ENCODE measurements at regions not wholly inside any gene's neighbourhood (a gene's known extent, or its start where the extent isn't known, plus 50 kb on each side); places are given as distances from the start of the nearest gene placed in this dataset.
"Not testable (repeated sequence)": the region's sequence is repeated elsewhere in the genome, so short reads cannot be mapped to it uniquely, and the experiment has no call there.

DNA sequence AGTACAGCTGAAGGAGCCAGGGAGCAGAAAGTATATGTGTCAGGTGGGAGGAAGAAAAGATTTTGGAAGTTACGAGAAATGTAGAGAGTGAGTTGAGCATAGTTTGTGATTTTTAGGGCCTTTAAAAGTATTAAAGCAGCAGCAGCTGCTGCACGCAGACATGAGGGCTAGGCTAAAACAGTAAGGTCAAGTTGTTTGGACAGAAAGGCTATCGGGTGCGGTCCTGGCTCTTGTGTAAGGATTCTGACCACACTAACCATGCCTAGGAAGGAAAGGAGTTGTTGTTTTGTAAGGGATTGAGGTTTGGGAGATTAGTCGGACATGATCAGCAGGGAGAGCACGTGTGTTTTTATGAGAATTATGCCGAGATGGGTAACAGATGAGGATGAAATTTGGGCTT is 991.6 kb upstream of the WWC1 start:
- not testable (repeated sequence) for DNase-seq

DNA sequence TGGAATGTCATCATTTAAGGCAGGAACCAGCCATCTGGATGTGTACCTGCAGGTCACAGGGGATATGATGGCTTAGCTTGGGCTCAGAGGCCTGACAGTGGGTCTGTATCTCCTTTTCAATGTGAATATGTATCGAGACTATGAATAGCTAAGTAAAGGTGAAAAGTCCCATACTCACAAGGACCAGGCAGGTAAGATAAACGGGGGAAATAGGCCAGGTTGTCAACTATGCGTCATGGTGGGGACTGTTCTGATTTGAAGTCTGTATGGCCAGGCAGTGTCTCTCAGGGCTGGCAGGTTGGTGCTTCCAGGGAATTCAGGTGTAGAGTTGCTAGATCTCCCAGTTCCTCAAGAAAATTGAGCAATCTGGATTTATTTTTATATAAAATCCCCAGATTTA is 987.9 kb upstream of the WWC1 start:
- DNase-seq: no peak

DNA sequence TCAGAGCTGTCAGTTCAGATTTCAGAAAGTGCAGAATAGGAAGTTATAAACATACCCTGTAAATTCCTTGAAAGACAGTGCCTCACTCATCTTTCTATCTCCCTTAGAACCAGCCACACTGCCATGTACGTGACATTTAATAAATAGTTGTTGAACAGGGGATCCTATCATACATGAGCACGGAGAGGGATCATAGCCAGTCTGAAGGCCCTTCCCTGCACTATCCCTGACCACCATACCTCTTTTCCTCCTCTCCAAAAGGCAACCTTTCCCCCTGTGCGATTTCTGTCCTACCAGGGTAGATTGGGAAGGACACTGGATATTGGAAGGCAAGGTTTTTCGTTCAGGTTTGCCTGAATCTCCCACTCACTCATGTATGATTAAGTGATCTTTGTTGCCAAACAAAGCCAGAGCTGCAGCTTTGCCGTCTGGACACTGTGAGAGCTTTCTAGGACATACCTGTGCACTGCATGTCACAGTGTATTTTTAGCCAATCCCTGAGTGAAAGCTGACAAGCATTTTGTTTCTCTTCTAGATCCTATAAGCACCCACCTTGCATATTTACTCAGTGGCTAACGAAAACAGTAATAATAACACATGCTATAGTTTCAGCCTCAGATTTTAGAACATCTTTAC is 986.5 kb upstream of the WWC1 start:
- DNase-seq: no peak

DNA sequence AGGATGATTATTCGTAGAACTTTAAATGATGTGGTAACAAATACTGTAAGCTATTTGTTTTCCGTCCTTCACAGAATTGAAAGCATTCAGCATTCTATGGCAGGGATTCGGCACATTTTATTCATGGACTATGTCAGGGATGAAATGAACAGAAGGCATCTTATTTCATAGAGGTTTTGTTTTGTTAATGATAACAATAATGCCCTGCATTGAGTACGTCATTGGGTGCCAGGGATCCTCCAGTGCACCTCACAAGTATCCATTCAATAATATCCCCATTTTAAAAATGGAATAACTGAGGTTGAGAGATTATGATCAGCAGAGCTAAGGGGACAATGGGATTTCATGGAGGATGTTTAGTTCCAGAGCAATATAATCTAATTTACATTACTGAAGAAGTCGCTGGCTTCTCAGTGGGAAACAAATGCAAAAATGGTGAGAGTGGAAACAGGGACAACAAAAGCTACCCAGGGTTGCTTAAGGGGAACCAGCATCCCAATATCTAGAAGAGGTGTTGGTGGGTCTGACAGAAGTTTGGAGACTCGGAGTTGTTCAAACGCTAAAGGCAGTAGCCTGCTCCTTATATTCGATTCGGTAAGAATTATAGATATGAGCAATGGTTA is 985.7 kb upstream of the WWC1 start:
- no peak for DNase-seq

DNA sequence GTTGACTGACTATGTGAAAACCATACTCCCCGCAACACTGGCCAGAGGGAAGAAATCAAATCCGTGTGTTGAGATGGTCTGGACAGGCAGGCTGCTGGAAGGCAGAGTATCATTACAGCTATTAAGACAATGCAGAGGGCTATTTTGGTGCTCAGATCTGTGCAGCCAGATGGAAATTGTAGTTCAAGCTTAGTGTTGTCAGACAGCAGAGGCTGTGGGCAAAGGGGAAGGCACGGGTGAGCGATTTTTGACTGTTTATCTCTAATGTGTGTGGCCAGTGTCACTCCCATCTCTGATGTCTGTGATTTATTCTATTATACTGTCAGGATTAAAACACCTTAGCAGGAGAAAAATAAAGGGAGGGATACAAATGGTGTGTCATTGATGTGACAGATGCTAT is 984.4 kb upstream of the WWC1 start:
- no peak for DNase-seq

DNA sequence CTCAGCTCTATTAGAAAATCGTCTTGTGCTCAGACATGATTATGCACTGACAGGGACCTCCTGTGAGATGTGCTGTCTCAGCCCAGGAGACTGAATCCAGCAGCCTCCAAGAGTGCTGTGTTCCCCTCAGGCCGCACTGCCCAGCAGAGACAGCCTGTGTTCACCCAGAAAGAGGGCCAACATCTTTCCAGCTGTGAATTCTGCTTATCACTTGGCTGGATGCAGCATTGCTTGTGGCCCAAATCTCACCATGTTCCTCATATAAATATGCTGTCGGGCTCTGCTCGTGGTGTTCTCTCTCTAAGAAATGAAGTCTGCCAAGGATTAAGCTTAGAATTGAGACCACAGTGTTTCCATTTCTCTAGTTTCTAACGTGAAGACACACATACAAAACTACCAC is 983.0 kb upstream of the WWC1 start:
- no peak for DNase-seq

DNA sequence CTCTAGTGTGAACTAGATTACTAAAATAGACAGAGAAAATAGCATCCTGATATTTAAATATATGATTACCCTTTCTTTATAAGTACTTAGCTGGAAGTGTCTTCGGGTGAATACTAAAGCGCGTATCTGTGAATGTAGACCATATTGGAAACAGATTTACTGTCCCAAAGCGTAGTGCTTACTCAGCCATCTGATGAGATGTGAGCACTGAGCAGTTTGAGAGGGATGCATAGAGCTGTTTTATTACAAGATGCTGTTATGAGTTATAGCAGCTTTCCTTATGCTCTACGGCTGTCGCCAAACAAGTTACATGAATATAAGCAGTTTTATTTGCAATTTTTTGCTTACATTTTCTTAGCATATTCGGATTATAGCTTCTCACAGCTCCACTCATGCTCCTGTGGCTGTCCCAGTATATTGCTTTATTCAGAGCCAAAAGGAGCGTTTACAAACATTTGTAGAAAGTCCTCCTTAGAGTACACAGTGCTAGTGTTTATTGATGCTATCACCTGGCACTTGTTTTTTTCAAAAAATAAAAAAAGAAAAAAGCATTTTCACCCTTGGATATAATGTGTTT is 981.4 kb upstream of the WWC1 start:
- DNase-seq: no peak

DNA sequence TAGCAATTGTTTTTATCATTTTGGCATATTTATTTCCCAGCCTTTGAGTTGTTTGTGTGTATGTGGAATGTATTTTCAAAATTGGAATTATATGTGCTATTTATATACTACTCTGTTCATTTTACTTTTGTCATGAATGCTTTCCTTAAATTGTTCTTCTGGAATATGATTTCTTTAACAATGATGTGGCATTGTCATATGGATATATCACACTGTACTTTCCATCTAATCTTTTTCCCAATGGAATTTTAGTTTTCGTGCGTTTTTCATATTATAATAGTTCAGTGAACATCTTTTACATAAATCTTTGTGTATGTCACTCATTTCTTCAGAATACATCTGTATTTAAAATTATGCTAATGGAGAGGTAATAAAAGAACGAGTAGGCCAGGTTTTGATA is 980.1 kb upstream of the WWC1 start:
- DNase-seq: no peak

DNA sequence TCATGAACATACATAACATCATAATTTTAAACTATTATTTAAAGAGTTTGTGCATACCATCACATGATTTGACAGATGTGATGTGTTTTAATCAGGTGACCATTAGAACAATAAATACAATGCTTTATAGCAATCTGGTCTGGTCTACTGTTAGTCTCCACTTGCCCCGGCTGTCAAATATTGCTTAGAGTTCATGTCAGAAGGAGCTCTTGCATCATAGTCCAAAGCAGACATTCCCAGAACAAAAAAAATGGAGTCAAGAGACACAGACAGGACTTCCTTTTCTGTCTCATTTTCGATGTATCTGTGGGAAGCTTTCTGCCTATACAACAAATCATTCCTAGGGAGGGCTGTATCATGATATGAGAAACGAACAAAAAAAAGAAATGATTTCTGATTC is 979.2 kb upstream of the WWC1 start:
- DNase-seq: no peak

DNA sequence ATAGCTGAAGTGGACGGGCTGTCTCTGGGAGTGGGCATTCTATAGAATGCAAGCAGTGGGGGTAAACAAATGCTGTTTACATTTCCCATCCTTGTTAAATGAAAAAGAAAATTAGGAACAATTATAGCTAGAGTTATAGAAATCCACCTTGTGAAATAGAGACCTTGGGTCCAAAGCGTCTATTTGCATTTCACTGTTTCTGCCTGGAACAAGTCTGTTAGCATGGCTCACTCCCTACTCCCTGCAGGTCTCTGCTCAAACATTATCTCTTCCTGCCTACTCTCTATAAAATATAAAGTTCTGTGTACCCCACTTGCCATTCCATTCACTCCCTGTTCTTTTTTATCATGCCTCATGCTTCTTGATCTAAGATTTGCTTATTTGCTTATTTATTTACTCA is 975.7 kb upstream of the WWC1 start:
- DNase-seq: no peak

DNA sequence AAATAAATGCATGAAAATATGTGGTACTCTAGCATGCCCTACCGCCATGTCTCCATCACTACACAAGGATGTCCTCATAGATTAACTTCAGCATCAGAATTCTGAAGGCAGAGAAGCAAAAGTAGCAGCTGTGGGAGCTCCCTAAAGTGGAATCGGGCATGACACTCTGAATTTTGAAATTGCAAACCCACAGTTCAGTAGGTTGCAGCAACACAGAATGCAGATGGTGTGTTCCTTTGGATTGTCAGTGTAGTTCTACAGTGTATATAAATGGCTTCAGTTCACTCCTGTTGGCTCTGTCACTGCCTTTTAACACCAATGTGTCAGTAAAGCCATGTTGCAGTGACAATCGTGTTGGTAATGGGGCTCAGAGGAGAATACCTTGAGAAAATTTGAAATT is 973.6 kb upstream of the WWC1 start:
- DNase-seq: no peak

DNA sequence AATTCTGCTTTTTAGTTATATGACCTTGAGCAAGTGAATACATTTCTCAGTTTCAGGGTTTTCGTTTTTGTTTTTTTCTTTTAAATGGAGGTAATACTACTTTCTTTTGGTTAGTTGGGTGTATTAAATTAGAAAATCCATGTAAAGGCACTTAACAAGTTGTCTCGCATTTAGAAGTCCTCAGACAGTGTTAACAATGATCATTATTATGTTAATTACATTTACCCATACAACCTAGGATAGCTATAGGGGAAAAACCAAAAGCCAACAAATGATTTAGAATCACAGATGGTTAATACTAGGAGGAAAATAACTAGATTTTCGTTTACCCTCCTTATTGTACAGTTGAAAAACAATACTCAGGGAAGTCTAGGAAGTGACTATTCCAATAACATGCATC is 972.2 kb upstream of the WWC1 start:
- no peak for DNase-seq

DNA sequence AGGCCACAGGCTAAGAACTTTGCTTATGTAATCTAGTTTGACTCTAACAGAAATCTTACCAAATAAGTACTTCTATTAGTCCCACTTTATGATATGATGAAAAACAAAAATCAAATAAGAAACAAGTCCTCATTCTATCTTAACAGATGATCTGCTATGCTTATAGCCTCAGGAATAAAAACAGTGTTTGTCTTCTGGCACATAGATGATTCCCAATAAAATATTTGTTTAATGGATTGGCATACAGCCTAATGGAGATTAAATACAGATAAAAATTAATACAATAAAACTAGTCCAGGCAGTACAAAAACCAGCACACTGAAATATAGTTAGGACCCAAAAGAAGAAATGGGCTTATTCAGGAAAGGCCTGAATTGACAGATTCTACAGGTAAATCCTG is 971.4 kb upstream of the WWC1 start:
- DNase-seq: no peak

DNA sequence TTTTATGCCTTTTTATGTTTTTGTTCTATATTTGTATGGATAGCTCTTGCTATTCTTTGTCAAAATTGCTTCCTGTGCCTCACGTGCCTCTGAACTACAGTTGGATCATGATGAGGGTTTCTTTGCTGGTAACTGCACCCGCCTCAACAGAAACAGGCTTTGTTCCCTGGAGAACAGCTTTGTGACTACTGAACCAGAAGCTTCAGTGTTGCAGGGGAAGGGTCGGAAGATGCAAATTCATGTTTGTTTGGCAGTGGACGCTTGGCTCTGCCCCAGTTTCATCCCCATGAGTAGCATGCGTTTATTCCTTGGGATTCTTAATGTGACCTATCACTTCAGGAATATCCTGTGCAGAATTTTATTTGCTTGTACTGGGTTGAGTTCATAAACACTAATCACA is 959.1 kb upstream of the WWC1 start:
- DNase-seq: no peak

DNA sequence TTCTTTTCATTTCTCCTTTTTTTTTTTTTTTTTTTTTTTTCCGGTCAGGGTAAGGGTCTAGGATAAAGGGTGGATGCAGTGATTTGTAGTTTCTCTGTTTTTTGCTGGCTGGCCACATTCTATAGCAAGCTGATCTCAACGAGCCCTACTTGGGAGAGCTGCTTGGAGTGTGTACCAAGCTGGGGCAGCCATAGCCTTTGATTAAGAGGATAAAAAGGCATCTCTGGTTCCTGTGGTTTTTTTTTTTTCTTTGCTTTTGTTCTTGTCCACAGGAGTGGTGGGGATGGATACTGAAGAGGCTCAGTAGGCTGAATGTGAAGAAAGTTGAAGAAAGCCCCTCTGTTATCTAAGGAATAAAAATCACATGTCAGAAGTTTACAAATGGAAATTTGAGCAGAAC is 955.3 kb upstream of the WWC1 start:
- no peak for DNase-seq

DNA sequence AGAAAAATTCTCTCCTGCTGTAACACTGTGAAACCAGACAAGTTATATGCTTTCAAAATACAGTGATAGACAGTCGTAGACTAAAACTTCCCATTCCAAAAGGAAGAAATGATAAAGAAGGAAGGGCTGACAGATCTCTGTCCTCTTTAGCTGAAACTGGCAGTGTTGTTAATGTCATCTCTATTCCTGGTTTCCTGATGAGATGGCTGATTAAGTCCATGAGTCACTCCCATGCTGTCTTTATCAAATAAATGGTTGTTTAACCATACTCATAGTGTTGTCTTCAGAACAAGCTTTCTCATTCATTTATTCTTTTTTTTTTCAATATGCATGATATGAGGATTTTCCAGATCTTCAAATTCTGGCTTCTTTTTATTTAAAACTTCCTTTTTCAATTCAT is 952.2 kb upstream of the WWC1 start:
- no peak for DNase-seq

DNA sequence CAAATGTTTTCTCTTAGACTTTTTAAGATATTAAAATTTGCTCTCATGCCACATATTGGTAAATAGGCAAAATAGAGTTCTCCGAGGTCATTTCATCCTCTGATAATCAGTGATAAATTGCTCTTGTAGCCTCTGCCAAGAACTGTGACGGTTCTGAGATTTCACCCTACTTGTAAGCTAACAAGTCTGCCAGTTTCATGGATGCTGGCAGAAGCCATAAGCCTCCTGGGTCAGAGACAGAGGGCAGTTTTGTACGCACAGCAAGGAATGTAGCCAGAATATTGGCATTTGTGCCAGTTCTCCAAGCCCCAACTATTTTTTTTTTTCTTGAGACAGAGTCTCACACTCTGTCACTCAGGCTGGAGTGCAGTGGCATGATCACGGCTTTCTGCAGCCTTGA is 945.0 kb upstream of the WWC1 start:
- no peak for DNase-seq

DNA sequence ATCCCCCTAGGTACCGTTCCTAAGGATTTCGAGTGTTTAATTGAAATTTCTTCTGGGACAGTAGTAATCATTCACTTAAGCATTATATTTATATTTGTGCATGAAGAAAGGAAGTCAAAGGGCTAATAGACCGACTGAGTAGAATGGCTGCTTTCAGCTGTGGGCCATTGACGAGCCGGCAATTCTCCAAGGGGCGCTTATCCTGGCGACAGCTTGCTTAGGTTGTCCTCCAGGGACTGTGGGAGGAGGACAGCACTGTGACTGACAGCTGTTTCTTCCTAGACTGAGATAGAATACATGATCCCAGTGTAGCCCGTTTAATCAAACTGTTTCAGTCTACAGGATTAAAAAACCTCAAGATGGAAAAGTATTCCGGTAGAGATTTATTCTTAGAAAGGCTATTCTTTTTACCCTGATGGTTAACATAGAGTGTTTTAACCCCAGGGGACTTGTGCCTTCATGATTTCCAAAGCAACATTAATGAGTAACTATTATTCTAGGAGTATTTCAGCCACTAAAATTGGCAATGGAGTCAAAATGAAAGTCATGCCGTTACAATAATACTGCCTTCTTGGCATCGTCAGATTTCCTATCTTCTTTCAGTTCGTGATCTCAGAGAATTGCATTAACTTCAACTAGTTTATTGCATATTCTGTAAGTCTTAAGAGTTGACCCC is 943.1 kb upstream of the WWC1 start:
- DNase-seq: no peak

DNA sequence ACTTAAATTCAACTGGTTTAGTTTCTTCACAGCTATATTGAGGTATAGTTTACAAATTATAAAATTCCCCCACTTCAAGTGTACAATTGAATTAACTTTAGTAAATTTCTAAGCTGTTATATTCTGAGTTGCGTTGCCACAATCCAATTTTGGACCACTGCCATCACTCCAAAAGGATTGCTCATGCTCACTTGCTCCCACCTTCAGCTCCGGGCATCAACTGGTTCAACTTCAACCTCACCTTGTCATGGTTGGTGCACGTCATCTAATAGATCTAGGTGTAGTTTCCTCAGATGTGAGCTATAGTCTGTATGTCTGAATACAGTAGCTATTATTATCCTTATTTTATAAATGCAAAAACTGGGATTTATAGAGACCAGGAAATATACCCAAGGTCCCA is 942.5 kb upstream of the WWC1 start:
- no peak for DNase-seq

DNA sequence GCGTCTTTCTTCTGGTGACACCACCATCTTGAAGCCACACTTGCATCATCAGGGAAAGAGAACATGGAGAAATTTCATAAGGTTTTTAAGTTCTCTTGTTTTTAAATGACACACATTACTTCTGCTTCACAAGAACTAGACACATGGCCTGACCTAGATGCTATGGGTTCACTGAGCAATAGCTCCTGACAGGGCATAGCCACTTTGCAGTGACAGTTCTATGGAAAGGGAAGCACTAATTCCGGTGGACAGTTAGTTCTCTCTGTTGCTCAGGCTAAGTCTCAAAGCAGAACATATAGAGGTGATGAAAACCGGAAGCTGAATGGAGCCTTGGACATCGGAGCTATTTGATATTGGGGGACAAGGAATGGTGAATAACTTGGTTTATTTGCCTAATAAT is 940.1 kb upstream of the WWC1 start:
- DNase-seq: no peak

DNA sequence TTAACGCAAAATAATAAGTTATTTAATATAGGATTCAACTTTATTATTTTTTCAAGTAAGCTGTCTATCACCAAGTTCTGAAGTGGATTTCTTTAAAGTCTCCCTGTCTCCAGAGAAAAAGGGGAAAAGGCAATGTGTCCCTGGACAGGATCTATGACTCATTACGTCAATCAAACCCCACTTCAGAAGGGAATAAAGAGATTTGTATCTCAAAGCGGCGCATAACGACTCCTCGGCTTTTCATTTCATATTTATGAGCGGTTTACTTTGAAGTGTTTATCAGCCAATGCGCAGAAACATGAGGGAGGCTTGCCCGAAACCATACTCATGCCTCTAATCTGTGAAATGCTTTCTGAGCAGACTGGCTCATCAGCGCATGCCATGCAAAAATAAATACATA is 938.6 kb upstream of the WWC1 start:
- no peak for DNase-seq

DNA sequence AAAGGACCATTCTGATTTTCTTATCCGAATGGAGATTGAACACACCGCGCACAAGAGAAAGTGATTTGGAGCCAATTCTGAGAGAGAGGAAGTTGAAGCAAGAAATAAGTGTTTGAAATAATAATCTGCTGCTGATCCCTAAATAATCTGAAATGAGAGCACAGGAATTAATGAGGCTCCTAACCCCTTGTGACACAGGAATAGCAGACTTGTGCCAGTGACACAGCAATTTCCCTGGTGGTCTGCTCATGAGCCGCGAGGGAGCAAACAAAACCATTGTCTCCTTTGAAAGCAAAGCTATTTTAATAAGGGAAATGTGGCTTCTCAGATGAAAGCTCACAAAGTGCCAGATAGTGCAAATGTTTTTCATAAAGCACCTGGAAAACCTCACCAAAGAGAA is 936.1 kb upstream of the WWC1 start:
- DNase-seq: no peak

DNA sequence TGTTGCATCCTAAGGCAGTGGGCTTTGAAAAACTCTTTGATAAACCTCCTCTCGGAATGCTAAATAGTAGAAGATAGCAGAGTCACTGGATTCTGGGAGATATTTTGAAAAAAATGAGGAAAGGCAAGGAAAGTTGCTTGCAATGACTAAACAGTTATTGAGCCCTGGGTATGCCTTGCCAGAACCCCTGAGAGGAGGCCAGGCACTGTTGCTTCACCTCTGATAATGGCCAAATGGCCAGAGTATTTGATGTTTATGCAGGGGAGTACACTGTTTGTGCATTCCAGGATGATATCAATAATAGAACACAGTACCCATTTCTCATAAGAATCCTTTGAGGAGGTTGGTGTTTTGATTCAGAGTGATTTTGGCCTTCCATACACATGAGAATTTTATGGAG is 935.1 kb upstream of the WWC1 start:
- DNase-seq: no peak

DNA sequence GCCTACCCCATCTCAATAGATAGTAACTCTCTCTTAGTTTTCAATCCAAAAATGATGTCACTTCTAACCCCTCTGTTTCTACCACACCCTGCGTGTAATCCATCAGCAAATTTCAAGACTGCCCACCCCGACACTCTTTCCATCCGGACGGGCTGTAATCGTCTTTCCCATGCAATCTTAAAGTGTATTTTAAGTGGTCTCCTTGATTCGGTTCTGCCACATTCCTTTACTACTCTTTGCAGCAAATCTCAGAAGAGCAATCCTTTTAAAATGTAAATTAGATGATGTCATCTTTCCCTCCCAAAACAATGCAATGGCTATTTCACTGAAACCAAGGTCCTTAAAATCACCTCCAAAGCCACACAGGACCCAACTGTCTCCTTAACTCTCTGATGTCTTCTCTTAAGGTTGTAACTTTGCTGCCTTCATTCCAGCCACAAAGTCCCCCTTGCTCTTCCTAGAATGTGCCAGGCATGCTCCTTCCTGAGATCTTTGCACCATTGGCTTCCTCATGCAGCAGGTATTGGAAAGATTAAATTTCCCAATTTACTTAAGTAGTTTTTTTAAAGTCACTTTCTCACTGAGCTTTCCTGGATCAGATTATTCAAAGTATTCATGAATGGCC is 932.5 kb upstream of the WWC1 start:
- no peak for DNase-seq
